C4-2B (cell line): ENCODE measurements at regions not wholly inside any gene's neighbourhood (a gene's known extent, or its start where the extent isn't known, plus 50 kb on each side); places are given as distances from the start of the nearest gene placed in this dataset.

Source experiments
- CTCF ChIP-seq: fragments of 450-650 bp; conservative IDR thresholded peaks from 2 replicates; pipeline ENCODE4 v1.5.1; 2017; ENCODE audit warnings: mild to moderate bottlenecking
- ZFX ChIP-seq: fragments of 450-650 bp; IDR thresholded peaks from 2 replicates; pipeline ENCODE4 v1.6.1; 2017

- no peak for TF ChIP-seq CTCF
- TF ChIP-seq ZFX: no peak
Measured at GRCh38 chr10:7015457-7015856, 395.4 kb downstream of the SFMBT2 start.
